Gastroesophageal sphincter (tissue), 4 donors: ENCODE measurements at regions not wholly inside any gene's neighbourhood (a gene's known extent, or its start where the extent isn't known, plus 50 kb on each side); places are given as distances from the start of the nearest gene placed in this dataset.

ENCODE experiments used
- ATAC-seq: fragments of 150-250 bp; one replicate; pipeline ENCODE4 v1.9.1; 2016; ENCODE audit warnings: mild to moderate bottlenecking, moderate library complexity
- H3K27ac ChIP-seq, 4 donors: fragments of 200-600 bp; sonication (generic) in 3 of 4; 1 replicate in 3 of 4; 2 replicates in 1 of 4; pipeline ENCODE4 v1.5.1; 2016 to 2019
- H3K27me3 ChIP-seq: fragments of 200-600 bp; sonication (generic); one replicate; pipeline ENCODE4 v1.5.1; 2019
- H3K36me3 ChIP-seq, 2 donors: fragments of 200-600 bp; sonication (generic); one replicate each; pipeline ENCODE4 v1.5.1; 2019; ENCODE audit warnings: control low read depth in 1 of 2
- H3K4me1 ChIP-seq, 3 donors: fragments of 200-600 bp; sonication (generic); 1 replicate in 2 of 3; 2 replicates in 1 of 3; pipeline ENCODE4 v1.5.1; 2016 to 2019; ENCODE audit warnings: control low read depth in 2 of 3
- H3K4me3 ChIP-seq, 2 donors: fragments of 200-600 bp; sonication (generic); one replicate each; pipeline ENCODE4 v1.5.1; 2019; ENCODE audit warnings: mild to moderate bottlenecking in 1 of 2, moderate library complexity in 1 of 2
- H3K9me3 ChIP-seq, 3 donors: fragments of 200-600 bp; sonication (generic); one replicate each; pipeline ENCODE4 v1.5.1; 2017 to 2019; ENCODE audit warnings: control low read depth in 2 of 3
- CTCF ChIP-seq, 4 experiments: fragments of 200-600 bp in 2 of 4; fragments of 450-650 bp in 2 of 4; sonication (generic) in 1 of 4; IDR thresholded peaks; one replicate each; pipeline ENCODE4 v1.5.1; 2017 to 2019; ENCODE audit warnings: antibody characterized with exemption in 4 of 4, mild to moderate bottlenecking in 2 of 4, moderate library complexity in 2 of 4
- EP300 ChIP-seq: sonication (generic); formaldehyde crosslinking; IDR thresholded peaks from one replicate; pipeline ENCODE4 v1.6.1; 2017; ENCODE audit warnings: antibody characterized with exemption, mild to moderate bottlenecking
- POLR2A ChIP-seq, 2 donors: fragments of 450-650 bp; IDR thresholded peaks; one replicate each; pipeline ENCODE4 v1.6.1; 2017; ENCODE audit warnings: antibody characterized with exemption in 2 of 2, mild to moderate bottlenecking in 2 of 2, moderate library complexity in 1 of 2
- POLR2AphosphoS5 ChIP-seq: sonication (generic); formaldehyde crosslinking; IDR thresholded peaks from one replicate; pipeline ENCODE4 v1.6.1; 2017; ENCODE audit warnings: antibody characterized with exemption
- WGBS, 2 donors: methylation state at CpG; one replicate each; pipeline ENCODE4 v1.1.5; 2018; ENCODE audit warnings: low coverage in 1 of 2; 5-methylcytosine and 5-hydroxymethylcytosine counted together

- H3K36me3 ChIP-seq, result no peaks in the 10 kb centered on the region
Measured at GRCh38 chr9:78582821-78583220, 285.9 kb downstream of the PSAT1 start.

GRCh38 chr9:78584589-78584988 lies 287.7 kb downstream of the PSAT1 start:
- H3K9me3 ChIP-seq, result peaks cover 0 to 15% (median 0%) of the 10 kb centered on the region in 3 donors
- no peak overlapping the region for H3K27ac ChIP-seq
- no peak for ATAC-seq
- 80 to 100% methylated on average over 1 of the region's 1 CpG for WGBS, 2 donors
- H3K4me1 ChIP-seq, result no peaks in the 10 kb centered on the region
- no peak overlapping the region for H3K4me3 ChIP-seq
- no peaks in the 10 kb centered on the region for H3K27me3 ChIP-seq
- TF ChIP-seq POLR2A (IDR thresholded peaks at IDR 0.05) (no peak), POLR2AphosphoS5 (no peak), CTCF (IDR thresholded peaks at IDR 0.05) (no peak), EP300 (no peak)
- no peaks in the 10 kb centered on the region for H3K36me3 ChIP-seq

More at GRCh38 chr9:78582821-78583220, 285.9 kb downstream of the PSAT1 start:
- ATAC-seq, result no peak
- H3K9me3 ChIP-seq, result peaks cover 0 to 15% (median 0%) of the 10 kb centered on the region in 3 donors
- TF ChIP-seq CTCF (IDR thresholded peaks at IDR 0.05) (no peak), EP300 (no peak), POLR2AphosphoS5 (no peak), POLR2A (IDR thresholded peaks at IDR 0.05) (no peak)
- H3K4me1 ChIP-seq, result no peaks in the 10 kb centered on the region
- H3K27ac ChIP-seq, result no peak overlapping the region
- H3K4me3 ChIP-seq, result no peak overlapping the region
- no peaks in the 10 kb centered on the region for H3K27me3 ChIP-seq
- 87 to 94% methylated on average over 2 to 5 of the region's 5 CpGs for WGBS, 2 donors

DNA sequence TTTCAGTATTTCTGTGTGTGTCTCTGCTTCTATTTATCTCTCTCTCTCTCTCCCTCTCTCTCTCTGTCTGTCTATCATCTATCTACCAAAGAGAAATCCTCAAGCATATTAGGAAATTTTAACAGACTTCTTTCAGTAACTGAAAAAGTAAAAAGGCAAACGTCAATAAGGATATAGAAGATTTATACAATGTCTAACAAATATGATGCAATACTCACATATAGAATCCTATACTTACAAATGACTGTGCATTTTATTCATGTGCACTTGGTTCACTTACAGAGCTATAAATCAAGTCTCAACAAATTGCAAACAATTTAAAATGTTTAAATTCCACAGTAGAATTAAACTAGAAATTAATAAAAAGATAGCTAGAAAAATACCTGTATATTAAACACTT lies 289.0 kb downstream of the PSAT1 start:
- H3K4me1 ChIP-seq, result no peaks in the 10 kb centered on the region
- no peak overlapping the region for H3K27ac ChIP-seq
- WGBS, 2 donors, result 83% methylated on average over 1 of the region's 1 CpG; no CpG with 5 or more reads in 1 of the 2 donors
- no peaks in the 10 kb centered on the region for H3K36me3 ChIP-seq
- H3K27me3 ChIP-seq, result no peaks in the 10 kb centered on the region
- H3K4me3 ChIP-seq, result no peak overlapping the region
- peaks cover 0 to 15% (median 0%) of the 10 kb centered on the region in 3 donors for H3K9me3 ChIP-seq
- ATAC-seq, result no peak
- TF ChIP-seq POLR2A (IDR thresholded peaks at IDR 0.05) (no peak), POLR2AphosphoS5 (no peak), CTCF (IDR thresholded peaks at IDR 0.05) (no peak), EP300 (no peak)

- Histone ChIP-seq H3K27me3 (no peaks in the 10 kb centered on the region), H3K4me3 (no peak overlapping the region), H3K9me3 (peaks cover 0 to 15% (median 0%) of the 10 kb centered on the region in 3 donors), H3K36me3 (no peaks in the 10 kb centered on the region), H3K27ac (no peak overlapping the region), H3K4me1 (no peaks in the 10 kb centered on the region)
- WGBS, 2 donors, result 50 to 56% methylated on average over 1 of the region's 1 CpG
- TF ChIP-seq CTCF (IDR thresholded peaks at IDR 0.05) (no peak), POLR2A (IDR thresholded peaks at IDR 0.05) (no peak), EP300 (no peak), POLR2AphosphoS5 (no peak)
- no peak for ATAC-seq
Measured at GRCh38 chr9:78590068-78590467, 293.1 kb downstream of the PSAT1 start.

GRCh38 chr9:78592811-78593210 lies 295.9 kb downstream of the PSAT1 start:
- Histone ChIP-seq H3K36me3 (no peaks in the 10 kb centered on the region), H3K4me1 (no peaks in the 10 kb centered on the region), H3K9me3 (no peaks in the 10 kb centered on the region), H3K4me3 (no peak overlapping the region), H3K27ac (no peak overlapping the region), H3K27me3 (peaks cover 6% of the 10 kb centered on the region)
- no peak for ATAC-seq
- TF ChIP-seq POLR2AphosphoS5 (no peak), POLR2A (IDR thresholded peaks at IDR 0.05) (no peak), CTCF (IDR thresholded peaks at IDR 0.05) (no peak), EP300 (no peak)
